ENCODE measurements at regions not wholly inside any gene's neighbourhood (a gene's known extent, or its start where the extent isn't known, plus 50 kb on each side); places are given as distances from the start of the nearest gene placed in this dataset.

GRCh38 chr11:105492010-105492409 is 117.9 kb upstream of the GRIA4 start:
- no peak for TF ChIP-seq RAD21 (IDR thresholded peaks at IDR 0.05; ENCODE audit: insufficient read depth, low read depth, low read length)
- no peak for TF ChIP-seq FOXM1 (IDR thresholded peaks at IDR 0.05; ENCODE audit: low read depth, low read length)
- no peak for TF ChIP-seq CTCF (IDR thresholded peaks at IDR 0.05 in 2 of 3, conservative IDR thresholded peaks at IDR 0.05 in 1 of 3; ENCODE audit: control insufficient read depth in 2 of 3, extremely low read depth in 1 of 3, insufficient read depth in 1 of 3, low read depth in 3 of 3, low read length in 3 of 3)
- no peak for TF ChIP-seq SUZ12 (IDR thresholded peaks at IDR 0.05; ENCODE audit: unreplicated experiment)
- TF ChIP-seq CHD2 (IDR thresholded peaks at IDR 0.05; ENCODE audit: borderline replicate concordance, low read depth, low read length) = no peak
- no peak for TF ChIP-seq YY1 (IDR thresholded peaks at IDR 0.05; ENCODE audit: low read depth, low read length)
- no peak for TF ChIP-seq EP300 (IDR thresholded peaks at IDR 0.05; ENCODE audit: borderline replicate concordance in 1 of 2, control insufficient read depth in 1 of 2, low read depth in 2 of 2, low read length in 2 of 2)

All from GM12878 (cell line).